Adrenal gland (tissue), 9 donors: ENCODE measurements at regions not wholly inside any gene's neighbourhood (a gene's known extent, or its start where the extent isn't known, plus 50 kb on each side); places are given as distances from the start of the nearest gene placed in this dataset.
"Not testable (repeated sequence)": the region's sequence is repeated elsewhere in the genome, so short reads cannot be mapped to it uniquely, and the experiment has no call there.

Experiments used
- DNase-seq, 7 donors: peaks; one replicate each; pipeline ENCODE4 v3.0.0-alpha.2; 2019 to 2020
- H3K27ac ChIP-seq, 5 donors: fragments of 200-600 bp; sonication (generic) in 4 of 5; 1 replicate in 3 of 5; 2 replicates in 2 of 5; pipeline versions ENCODE4 v1.5.1 to v1.8.0; 2016 to 2020; ENCODE audit warnings: mild to moderate bottlenecking in 1 of 5
- H3K27me3 ChIP-seq: fragments of 200-600 bp; 2 replicates; pipeline ENCODE4 v1.8.0; 2021
- H3K36me3 ChIP-seq, 2 donors: fragments of 200-600 bp; replicated peaks in 1 of 2; 1 replicate in 1 of 2; 2 replicates in 1 of 2; pipeline versions ENCODE4 v1.5.1 to v1.8.0; 2018 to 2022
- H3K4me1 ChIP-seq, 2 donors: fragments of 200-600 bp; replicated peaks in 1 of 2; 1 replicate in 1 of 2; 2 replicates in 1 of 2; pipeline versions ENCODE4 v1.5.1 to v1.8.0; 2018 to 2021
- H3K4me3 ChIP-seq, 4 donors: fragments of 200-600 bp; sonication (generic) in 3 of 4; one replicate each; pipeline ENCODE4 v1.5.1; 2016 to 2018
- H3K9me3 ChIP-seq, 3 donors: fragments of 200-600 bp; sonication (generic) in 1 of 3; replicated peaks in 1 of 3; 1 replicate in 2 of 3; 2 replicates in 1 of 3; pipeline versions ENCODE4 v1.5.1 to v1.8.0; 2016 to 2021
- POLR2A ChIP-seq, 2 donors: fragments of 450-650 bp; IDR thresholded peaks; one replicate each; pipeline ENCODE4 v1.6.1; 2017; ENCODE audit warnings: antibody characterized with exemption in 2 of 2, mild to moderate bottlenecking in 2 of 2, moderate library complexity in 1 of 2
- WGBS, 4 donors: extraction: QIAGEN DNeasy Blood & Tissue Kit in 2 of 4; methylation state at CpG; one replicate each; pipeline versions ENCODE4 v1.1.5 to v1.1.7; 2013 to 2017; 5-methylcytosine and 5-hydroxymethylcytosine counted together
- intact Hi-C, 2 donors: fragments of 100-400 bp; cut with DNase I; formaldehyde crosslinking; loops; one replicate each; pipeline versions ENCODE4 v1.14.1 to v1.15.0; 2022 to 2023
- TF ChIP-seq, protein P1 (sequence below), 6 experiments: fragments of 450-650 bp in 4 of 6; fragments of 200-600 bp in 2 of 6; sonication (generic) in 1 of 6; IDR thresholded peaks; 1 replicate in 5 of 6; 2 replicates in 1 of 6; pipeline versions ENCODE4 v1.5.1 to v1.8.0; 2016 to 2021; ENCODE audit warnings: antibody characterized with exemption in 6 of 6, mild to moderate bottlenecking in 2 of 6, moderate library complexity in 1 of 6
- donor health status: healthy with polysubstance abuse.
- donor health status: Bipolar disorder and iron deficiency.
- donor health status: DM: yes; HTN: yes; CAD: no.
- donor health status: DM: no; HTN: no; CAD: no.
- donor health status: DM: no; HTN: no; CAD: no.

DNA sequence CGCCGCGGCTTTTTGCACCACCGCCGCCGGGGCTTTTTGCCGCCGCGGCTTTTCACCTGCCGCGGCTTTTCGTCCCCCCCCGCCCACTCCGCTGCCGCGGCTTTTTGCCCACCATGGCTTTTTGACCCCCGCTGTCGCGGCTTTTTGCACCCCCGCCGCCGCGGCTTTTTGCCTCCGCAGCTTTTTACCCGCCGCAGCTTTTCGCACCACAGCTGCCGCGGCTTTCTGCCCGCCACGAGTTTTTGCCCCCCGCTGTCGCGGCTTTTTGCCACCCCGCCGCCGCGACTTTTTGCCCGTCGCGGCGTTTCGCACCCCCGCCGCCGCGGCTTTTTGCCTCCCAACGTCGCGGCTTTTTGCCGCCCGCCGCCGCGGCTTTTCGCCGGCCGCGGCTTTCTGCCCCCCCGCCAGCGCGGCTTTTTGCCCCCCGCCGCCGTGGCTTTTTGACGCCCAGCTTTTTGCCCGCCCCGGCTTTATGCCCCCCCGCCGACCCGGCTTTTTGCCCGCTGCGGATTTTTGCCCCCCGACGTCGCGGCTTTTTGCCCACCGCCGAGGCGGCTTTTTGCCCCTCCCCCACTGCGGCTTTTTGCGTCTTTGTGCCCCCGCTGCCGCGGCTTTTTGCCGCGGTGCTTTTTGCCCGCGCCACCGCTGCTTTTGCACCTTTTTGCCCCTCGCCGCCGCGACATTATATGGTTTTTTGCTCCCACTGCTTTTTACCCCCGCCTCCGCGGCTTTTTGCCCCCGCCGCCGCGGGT, 1343.6 kb downstream of the TP53TG3F start:
- H3K9me3 ChIP-seq, result no peaks in the 10 kb centered on the region
- H3K36me3 ChIP-seq, result no peaks in the 10 kb centered on the region
- H3K4me1 ChIP-seq, result no peaks in the 10 kb centered on the region
- H3K4me3 ChIP-seq, result no peak overlapping the region
- 54 to 67% (median 58%) methylated on average over 90 to 101 of the region's 101 CpGs for WGBS, 4 donors
- TF ChIP-seq, protein P1, sequence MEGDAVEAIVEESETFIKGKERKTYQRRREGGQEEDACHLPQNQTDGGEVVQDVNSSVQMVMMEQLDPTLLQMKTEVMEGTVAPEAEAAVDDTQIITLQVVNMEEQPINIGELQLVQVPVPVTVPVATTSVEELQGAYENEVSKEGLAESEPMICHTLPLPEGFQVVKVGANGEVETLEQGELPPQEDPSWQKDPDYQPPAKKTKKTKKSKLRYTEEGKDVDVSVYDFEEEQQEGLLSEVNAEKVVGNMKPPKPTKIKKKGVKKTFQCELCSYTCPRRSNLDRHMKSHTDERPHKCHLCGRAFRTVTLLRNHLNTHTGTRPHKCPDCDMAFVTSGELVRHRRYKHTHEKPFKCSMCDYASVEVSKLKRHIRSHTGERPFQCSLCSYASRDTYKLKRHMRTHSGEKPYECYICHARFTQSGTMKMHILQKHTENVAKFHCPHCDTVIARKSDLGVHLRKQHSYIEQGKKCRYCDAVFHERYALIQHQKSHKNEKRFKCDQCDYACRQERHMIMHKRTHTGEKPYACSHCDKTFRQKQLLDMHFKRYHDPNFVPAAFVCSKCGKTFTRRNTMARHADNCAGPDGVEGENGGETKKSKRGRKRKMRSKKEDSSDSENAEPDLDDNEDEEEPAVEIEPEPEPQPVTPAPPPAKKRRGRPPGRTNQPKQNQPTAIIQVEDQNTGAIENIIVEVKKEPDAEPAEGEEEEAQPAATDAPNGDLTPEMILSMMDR (IDR thresholded peaks at IDR 0.05), result no peak
- no peak for TF ChIP-seq POLR2A (IDR thresholded peaks at IDR 0.05)
- no peak overlapping the region for H3K27ac ChIP-seq
- H3K27me3 ChIP-seq, result no peaks in the 10 kb centered on the region
- intact Hi-C loops, result no loop called here
- DNase-seq, result no peak

DNA sequence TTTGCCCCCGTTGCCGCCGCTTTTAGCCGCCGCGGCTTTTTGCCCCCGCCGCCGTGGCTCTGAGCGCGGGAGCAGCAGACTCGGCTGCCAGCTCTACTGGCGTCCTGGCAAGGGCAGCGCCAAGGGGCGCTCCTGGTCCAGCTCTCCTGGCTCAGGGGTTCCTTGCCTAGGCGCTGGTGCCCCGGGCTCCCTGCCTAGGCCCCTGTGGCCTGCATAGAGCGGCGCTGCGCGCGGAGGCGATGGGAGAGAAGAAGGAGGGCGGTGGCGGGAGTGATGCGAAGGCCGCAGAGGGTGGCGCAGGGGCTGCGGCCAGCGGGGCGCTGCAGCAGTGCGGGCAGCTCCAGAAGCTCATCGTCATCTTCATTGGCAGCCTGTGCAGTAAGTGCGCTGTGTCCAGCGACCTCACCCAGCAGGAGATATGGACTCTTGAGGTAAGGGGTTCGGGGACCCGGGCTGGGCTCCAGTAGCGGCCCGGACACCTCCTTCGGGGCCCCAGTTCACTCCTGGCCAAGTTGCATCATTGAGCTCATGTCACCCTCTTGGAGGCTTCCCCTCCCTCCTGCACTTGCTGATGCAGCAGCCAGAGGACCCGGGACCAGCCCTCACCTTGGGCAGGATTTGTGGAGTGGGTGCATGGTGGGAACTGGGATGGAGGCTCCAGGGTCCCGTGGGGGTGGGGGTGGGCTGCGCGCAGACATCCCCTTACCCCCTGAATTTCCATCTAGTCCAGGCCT, 1344.4 kb downstream of the TP53TG3F start:
- TF ChIP-seq, protein P1 (IDR thresholded peaks at IDR 0.05), result no peak
- no peak for TF ChIP-seq POLR2A (IDR thresholded peaks at IDR 0.05)
- Histone ChIP-seq H3K27ac (no peak overlapping the region), H3K9me3 (no peaks in the 10 kb centered on the region), H3K27me3 (no peaks in the 10 kb centered on the region), H3K4me1 (no peaks in the 10 kb centered on the region), H3K4me3 (no peak overlapping the region), H3K36me3 (no peaks in the 10 kb centered on the region)
- WGBS, 4 donors, result 57 to 70% (median 63%) methylated on average over 36 to 44 of the region's 44 CpGs
- intact Hi-C loops, result no loop called here
- DNase-seq, result peak in 1 of 7 donors; percentile 12

DNA sequence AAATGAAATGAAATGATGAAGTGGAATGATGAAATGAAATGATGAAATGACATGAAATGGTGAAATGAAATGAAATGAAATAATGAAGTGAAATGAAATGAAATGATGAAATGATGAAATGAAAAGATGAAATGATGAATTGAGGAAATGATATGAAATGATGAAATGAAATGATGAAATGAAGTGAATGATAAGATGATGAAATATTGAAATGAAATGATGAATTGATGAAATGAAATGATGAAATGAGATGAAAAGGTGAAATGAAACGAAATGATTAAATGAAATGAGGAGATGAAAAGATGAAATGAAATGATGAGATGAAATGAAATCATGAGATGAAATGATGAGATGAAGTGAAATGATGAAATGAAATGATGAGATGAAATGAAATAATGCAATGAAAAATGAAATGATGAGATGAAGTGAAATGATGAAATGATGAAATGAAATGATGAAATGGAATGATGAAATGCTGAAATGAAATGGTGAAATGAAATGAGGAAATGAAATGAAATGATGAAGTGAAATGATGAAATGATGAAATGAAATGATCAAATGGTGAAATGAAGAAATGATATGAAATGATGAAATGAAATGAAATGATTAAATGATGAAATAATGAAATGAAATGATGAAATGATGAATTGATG, 1347.7 kb downstream of the TP53TG3F start:
- H3K27me3 ChIP-seq, intact Hi-C loops, H3K4me3 ChIP-seq, H3K36me3 ChIP-seq, H3K4me1 ChIP-seq, H3K9me3 ChIP-seq, DNase-seq, H3K27ac ChIP-seq: not testable (repeated sequence)
- WGBS, 4 donors, result 36 to 42% (median 36%) methylated on average over 1 of the region's 1 CpG

DNA sequence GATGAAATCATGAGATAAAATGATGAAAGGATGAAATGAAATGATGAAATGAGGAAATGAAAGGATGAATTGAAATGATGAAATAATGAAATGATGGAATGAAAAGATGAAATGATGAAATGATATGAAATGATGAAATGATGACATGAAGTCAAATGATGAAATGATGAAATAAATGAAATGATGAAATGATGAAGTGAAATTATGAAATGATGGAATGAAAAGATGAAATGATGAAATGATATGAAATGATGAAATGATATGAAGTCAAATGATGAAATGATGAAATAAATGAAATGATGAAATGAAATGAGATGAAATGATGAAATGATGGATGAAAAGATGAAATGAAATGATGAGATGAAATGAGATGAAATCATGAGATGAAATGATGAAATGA, 1348.4 kb downstream of the TP53TG3F start:
- H3K4me1 ChIP-seq, H3K4me3 ChIP-seq, intact Hi-C loops, H3K9me3 ChIP-seq, H3K36me3 ChIP-seq, DNase-seq, H3K27me3 ChIP-seq, H3K27ac ChIP-seq: not testable (repeated sequence)

DNA sequence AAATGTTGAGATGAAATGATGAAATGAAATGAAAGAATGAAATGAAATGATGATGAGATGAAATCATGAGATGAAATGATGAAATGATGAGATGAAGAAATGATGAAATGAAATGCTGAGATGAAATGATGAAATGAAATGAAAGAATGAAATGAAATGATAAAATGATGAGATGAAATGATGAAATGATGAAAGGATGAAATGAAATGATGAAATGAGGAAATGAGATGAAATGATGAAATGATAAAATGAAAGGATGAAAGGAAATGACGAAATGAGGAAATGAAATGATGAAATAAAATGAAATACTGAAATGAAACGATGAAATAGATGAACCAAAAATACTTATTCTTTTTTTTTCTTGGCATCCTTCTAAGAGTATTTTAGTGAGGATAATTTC, 1349.1 kb downstream of the TP53TG3F start:
- H3K27ac ChIP-seq, H3K27me3 ChIP-seq, H3K36me3 ChIP-seq, H3K9me3 ChIP-seq, H3K4me3 ChIP-seq, DNase-seq, intact Hi-C loops, H3K4me1 ChIP-seq: not testable (repeated sequence)
- WGBS, 4 donors, result 31 to 41% (median 37%) methylated on average over 2 of the region's 2 CpGs
